ENCODE measurements at regions not wholly inside any gene's neighbourhood (a gene's known extent, or its start where the extent isn't known, plus 50 kb on each side); places are given as distances from the start of the nearest gene placed in this dataset.

GRCh38 chr3:44048196-44048924 is 193.3 kb upstream of the TOPAZ1 start:
- H3K27ac ChIP-seq (replicated peaks; ENCODE audit: low read length): no peak overlapping the region
- H4K91ac ChIP-seq (ENCODE audit: low read depth, low read length, poor library complexity): no peak overlapping the region
- no peak overlapping the region for H3K14ac ChIP-seq (ENCODE audit: low read length)
- H2AK5ac ChIP-seq (ENCODE audit: low read depth, low read length): no peak overlapping the region
- H3K18ac ChIP-seq (ENCODE audit: low read length): no peak overlapping the region
- H2BK15ac ChIP-seq (ENCODE audit: low read length): no peak overlapping the region
- H3K23ac ChIP-seq (ENCODE audit: low read depth, low read length, poor library complexity): no peak overlapping the region
- no peaks in the 10 kb centered on the region for H3K79me1 ChIP-seq (ENCODE audit: low read depth, low read length)
- no peak overlapping the region for H3K4ac ChIP-seq (ENCODE audit: low read length)
- H3K4me1 ChIP-seq (ENCODE audit: control insufficient read depth in 2 of 2, insufficient read depth in 1 of 2, low read depth in 1 of 2, low read length in 2 of 2): peaks cover 0 to 18% of the 10 kb centered on the region in 2 donors
- H3K9ac ChIP-seq (ENCODE audit: low read depth, low read length, poor library complexity): no peak overlapping the region
- H3K4me3 ChIP-seq (ENCODE audit: low read length in 2 of 2): no peak overlapping the region
- DNase-seq (ENCODE audit: low spot score): no peak
- no peaks in the 10 kb centered on the region for H3K9me3 ChIP-seq (replicated peaks in 1 of 2; ENCODE audit: control insufficient read depth in 2 of 2, insufficient read depth in 1 of 2, low read depth in 1 of 2, low read length in 2 of 2)
- H3K27me3 ChIP-seq (ENCODE audit: control insufficient read depth in 3 of 3, insufficient read depth in 3 of 3, low read depth in 1 of 3, low read length in 3 of 3): no peaks in the 10 kb centered on the region
- H4K8ac ChIP-seq (ENCODE audit: low read depth, low read length): no peak overlapping the region
- no peaks in the 10 kb centered on the region for H3K36me3 ChIP-seq (replicated peaks in 1 of 2; ENCODE audit: control insufficient read depth in 2 of 2, insufficient read depth in 2 of 2, low read length in 2 of 2)
- H2BK12ac ChIP-seq (ENCODE audit: low read length): no peak overlapping the region
- no peak overlapping the region for H3K4me2 ChIP-seq (ENCODE audit: insufficient read depth, low read length, poor library complexity, severe bottlenecking)
- no CpG with 5 or more reads among the region's 3 CpGs for WGBS, 2 donors (ENCODE audit: extremely low coverage in 2 of 2, insufficient read length in 2 of 2, insufficient replicate concordance in 1 of 2)
- no peak overlapping the region for H2BK120ac ChIP-seq (ENCODE audit: low read depth, low read length)
- no peak overlapping the region for H2BK5ac ChIP-seq (ENCODE audit: low read length)
- H2AFZ ChIP-seq (ENCODE audit: low read length): no peak overlapping the region

GRCh38 chr3:44048949-44049348 is 192.7 kb upstream of the TOPAZ1 start:
- Histone ChIP-seq H3K27me3 (ENCODE audit: control insufficient read depth in 3 of 3, insufficient read depth in 3 of 3, low read depth in 1 of 3, low read length in 3 of 3) (no peaks in the 10 kb centered on the region), H3K23ac (ENCODE audit: low read depth, low read length, poor library complexity) (no peak overlapping the region), H2AK5ac (ENCODE audit: low read depth, low read length) (no peak overlapping the region)

GRCh38 chr3:44050101-44050500 is 191.6 kb upstream of the TOPAZ1 start:
- Histone ChIP-seq H3K27ac (replicated peaks; ENCODE audit: low read length) (no peak overlapping the region), H2BK12ac (ENCODE audit: low read length) (no peak overlapping the region), H2BK5ac (ENCODE audit: low read length) (no peak overlapping the region)

More at GRCh38 chr3:44048949-44049348, 192.7 kb upstream of the TOPAZ1 start:
- no peak overlapping the region for H3K18ac ChIP-seq (ENCODE audit: low read length)
- no peak for DNase-seq (ENCODE audit: low spot score)
- no peak overlapping the region for H2BK120ac ChIP-seq (ENCODE audit: low read depth, low read length)
- H3K14ac ChIP-seq (ENCODE audit: low read length): no peak overlapping the region
- H3K4me1 ChIP-seq (ENCODE audit: control insufficient read depth in 2 of 2, insufficient read depth in 1 of 2, low read depth in 1 of 2, low read length in 2 of 2): peaks cover 0 to 18% of the 10 kb centered on the region in 2 donors
- no peak overlapping the region for H2BK15ac ChIP-seq (ENCODE audit: low read length)
- no peak overlapping the region for H3K9ac ChIP-seq (ENCODE audit: low read depth, low read length, poor library complexity)
- no peaks in the 10 kb centered on the region for H3K79me1 ChIP-seq (ENCODE audit: low read depth, low read length)
- no peak overlapping the region for H3K4me3 ChIP-seq (ENCODE audit: low read length in 2 of 2)
- H2BK5ac ChIP-seq (ENCODE audit: low read length): no peak overlapping the region
- H4K91ac ChIP-seq (ENCODE audit: low read depth, low read length, poor library complexity): no peak overlapping the region
- no peak overlapping the region for H2BK12ac ChIP-seq (ENCODE audit: low read length)
- no peak overlapping the region for H3K4ac ChIP-seq (ENCODE audit: low read length)
- H2AFZ ChIP-seq (ENCODE audit: low read length): no peak overlapping the region
- no CpG with 5 or more reads among the region's 2 CpGs for WGBS, 2 donors (ENCODE audit: extremely low coverage in 2 of 2, insufficient read length in 2 of 2, insufficient replicate concordance in 1 of 2)
- no peaks in the 10 kb centered on the region for H3K9me3 ChIP-seq (replicated peaks in 1 of 2; ENCODE audit: control insufficient read depth in 2 of 2, insufficient read depth in 1 of 2, low read depth in 1 of 2, low read length in 2 of 2)
- no peak overlapping the region for H3K4me2 ChIP-seq (ENCODE audit: insufficient read depth, low read length, poor library complexity, severe bottlenecking)
- no peak overlapping the region for H3K27ac ChIP-seq (replicated peaks; ENCODE audit: low read length)
- no peaks in the 10 kb centered on the region for H3K36me3 ChIP-seq (replicated peaks in 1 of 2; ENCODE audit: control insufficient read depth in 2 of 2, insufficient read depth in 2 of 2, low read length in 2 of 2)
- H4K8ac ChIP-seq (ENCODE audit: low read depth, low read length): no peak overlapping the region

GRCh38 chr3:44050867-44051266 is 190.8 kb upstream of the TOPAZ1 start:
- Histone ChIP-seq H3K79me1 (ENCODE audit: low read depth, low read length) (no peaks in the 10 kb centered on the region), H4K8ac (ENCODE audit: low read depth, low read length) (no peak overlapping the region), H2BK15ac (ENCODE audit: low read length) (no peak overlapping the region), H3K18ac (ENCODE audit: low read length) (no peak overlapping the region), H3K4ac (ENCODE audit: low read length) (no peak overlapping the region), H2BK5ac (ENCODE audit: low read length) (no peak overlapping the region), H2BK12ac (ENCODE audit: low read length) (no peak overlapping the region), H3K4me1 (ENCODE audit: control insufficient read depth in 2 of 2, insufficient read depth in 1 of 2, low read depth in 1 of 2, low read length in 2 of 2) (peaks cover 0 to 18% of the 10 kb centered on the region in 2 donors), H3K27ac (replicated peaks; ENCODE audit: low read length) (no peak overlapping the region), H3K23ac (ENCODE audit: low read depth, low read length, poor library complexity) (no peak overlapping the region), H2BK120ac (ENCODE audit: low read depth, low read length) (no peak overlapping the region), H3K4me2 (ENCODE audit: insufficient read depth, low read length, poor library complexity, severe bottlenecking) (no peak overlapping the region), H3K4me3 (ENCODE audit: low read length in 2 of 2) (no peak overlapping the region), H3K9ac (ENCODE audit: low read depth, low read length, poor library complexity) (no peak overlapping the region), H4K91ac (ENCODE audit: low read depth, low read length, poor library complexity) (no peak overlapping the region), H3K27me3 (ENCODE audit: control insufficient read depth in 3 of 3, insufficient read depth in 3 of 3, low read depth in 1 of 3, low read length in 3 of 3) (no peaks in the 10 kb centered on the region), H2AK5ac (ENCODE audit: low read depth, low read length) (no peak overlapping the region), H3K36me3 (replicated peaks in 1 of 2; ENCODE audit: control insufficient read depth in 2 of 2, insufficient read depth in 2 of 2, low read length in 2 of 2) (no peaks in the 10 kb centered on the region), H3K9me3 (replicated peaks in 1 of 2; ENCODE audit: control insufficient read depth in 2 of 2, insufficient read depth in 1 of 2, low read depth in 1 of 2, low read length in 2 of 2) (no peaks in the 10 kb centered on the region), H2AFZ (ENCODE audit: low read length) (no peak overlapping the region), H3K14ac (ENCODE audit: low read length) (no peak overlapping the region)
- no peak for DNase-seq (ENCODE audit: low spot score)
- no CpG with 5 or more reads among the region's 3 CpGs for WGBS, 2 donors (ENCODE audit: extremely low coverage in 2 of 2, insufficient read length in 2 of 2, insufficient replicate concordance in 1 of 2)

More at GRCh38 chr3:44050101-44050500, 191.6 kb upstream of the TOPAZ1 start:
- Histone ChIP-seq H3K4me1 (ENCODE audit: control insufficient read depth in 2 of 2, insufficient read depth in 1 of 2, low read depth in 1 of 2, low read length in 2 of 2) (peaks cover 0 to 18% of the 10 kb centered on the region in 2 donors), H3K23ac (ENCODE audit: low read depth, low read length, poor library complexity) (no peak overlapping the region), H3K9ac (ENCODE audit: low read depth, low read length, poor library complexity) (no peak overlapping the region), H2BK120ac (ENCODE audit: low read depth, low read length) (no peak overlapping the region), H3K36me3 (replicated peaks in 1 of 2; ENCODE audit: control insufficient read depth in 2 of 2, insufficient read depth in 2 of 2, low read length in 2 of 2) (no peaks in the 10 kb centered on the region), H3K14ac (ENCODE audit: low read length) (peak overlapping the region; percentile 10), H2BK15ac (ENCODE audit: low read length) (no peak overlapping the region), H3K27me3 (ENCODE audit: control insufficient read depth in 3 of 3, insufficient read depth in 3 of 3, low read depth in 1 of 3, low read length in 3 of 3) (no peaks in the 10 kb centered on the region), H4K8ac (ENCODE audit: low read depth, low read length) (no peak overlapping the region), H3K18ac (ENCODE audit: low read length) (no peak overlapping the region), H3K4ac (ENCODE audit: low read length) (no peak overlapping the region), H4K91ac (ENCODE audit: low read depth, low read length, poor library complexity) (no peak overlapping the region), H3K9me3 (replicated peaks in 1 of 2; ENCODE audit: control insufficient read depth in 2 of 2, insufficient read depth in 1 of 2, low read depth in 1 of 2, low read length in 2 of 2) (no peaks in the 10 kb centered on the region), H3K4me2 (ENCODE audit: insufficient read depth, low read length, poor library complexity, severe bottlenecking) (no peak overlapping the region), H3K4me3 (ENCODE audit: low read length in 2 of 2) (no peak overlapping the region), H2AFZ (ENCODE audit: low read length) (no peak overlapping the region), H2AK5ac (ENCODE audit: low read depth, low read length) (no peak overlapping the region), H3K79me1 (ENCODE audit: low read depth, low read length) (no peaks in the 10 kb centered on the region)
- no CpG with 5 or more reads among the region's 9 CpGs for WGBS, 2 donors (ENCODE audit: extremely low coverage in 2 of 2, insufficient read length in 2 of 2, insufficient replicate concordance in 1 of 2)
- no peak for DNase-seq (ENCODE audit: low spot score)

Measured in neuronal stem cell (in vitro differentiated cells).